ENCODE measurements at regions not wholly inside any gene's neighbourhood (a gene's known extent, or its start where the extent isn't known, plus 50 kb on each side); places are given as distances from the start of the nearest gene placed in this dataset.
"Not testable (repeated sequence)": the region's sequence is repeated elsewhere in the genome, so short reads cannot be mapped to it uniquely, and the experiment has no call there.

DNA sequence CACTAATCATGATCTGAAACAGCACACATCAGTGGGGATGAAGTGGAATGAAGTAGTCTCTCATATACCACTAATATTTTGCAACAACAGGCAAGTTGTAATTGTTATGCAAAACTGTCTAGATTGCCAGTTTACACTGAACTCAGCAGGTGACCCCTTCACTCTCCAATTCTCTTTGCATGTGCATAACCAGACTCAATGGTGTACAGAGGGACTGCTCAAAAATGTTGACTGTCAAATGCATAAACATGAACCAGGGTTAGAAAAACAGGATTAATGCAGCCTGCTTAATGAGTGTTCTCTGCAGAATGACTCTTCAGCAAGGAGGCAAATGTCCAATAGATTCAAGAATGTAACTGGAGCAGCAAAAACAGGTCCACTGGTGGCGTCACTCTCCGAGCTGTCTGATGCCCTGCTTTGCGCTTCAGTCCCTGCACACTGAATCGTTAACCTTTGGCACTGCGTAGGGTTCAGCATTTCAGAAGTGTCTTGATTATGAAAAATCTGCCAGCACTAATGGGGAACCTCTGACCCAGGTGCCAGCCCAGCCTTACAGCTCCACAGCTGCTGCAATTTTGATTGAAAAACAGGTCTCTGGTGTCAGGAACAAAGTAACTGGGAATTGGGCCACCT lies 209.3 kb downstream of the TDRD15 start:
- DNase-seq (ENCODE audit: low read depth): no peak

DNA sequence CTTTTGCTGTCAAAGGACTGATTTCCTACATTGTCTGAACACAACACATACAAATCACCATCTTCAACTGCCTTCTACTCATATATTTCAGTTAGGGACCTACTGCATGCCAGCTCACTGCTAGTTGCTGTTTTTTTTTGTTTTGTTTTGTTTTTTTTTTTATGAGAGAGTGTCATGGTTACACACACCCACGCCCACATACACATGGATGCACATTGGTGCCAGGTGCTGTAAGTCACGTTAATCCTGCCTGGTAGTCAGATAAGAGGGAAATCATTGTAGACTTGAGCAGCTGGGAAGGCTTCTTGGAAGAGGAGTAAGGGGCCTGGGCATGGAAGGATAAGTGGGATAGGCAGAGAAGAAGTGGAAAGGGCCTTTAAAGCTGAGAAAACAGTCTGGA lies 209.9 kb downstream of the TDRD15 start:
- no peak for DNase-seq (ENCODE audit: low read depth)

DNA sequence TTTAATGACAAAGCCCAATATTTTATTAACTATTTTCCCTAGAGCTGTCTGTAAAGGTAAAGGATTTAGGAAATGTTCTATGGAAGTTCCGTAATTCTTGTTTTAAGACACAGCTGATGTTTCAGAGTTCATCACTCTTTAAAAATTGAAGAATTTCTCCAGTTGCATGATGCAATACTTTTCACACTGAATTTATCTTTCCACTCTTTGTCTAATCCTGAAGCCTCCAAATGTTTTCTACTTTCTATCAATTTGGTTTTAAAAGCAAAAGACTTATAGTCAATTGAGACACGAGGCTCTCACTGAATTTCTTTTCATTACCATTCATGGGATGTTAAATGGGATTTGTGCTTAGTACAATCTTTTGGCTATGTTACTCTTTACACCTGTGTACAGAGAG lies 223.2 kb downstream of the TDRD15 start:
- DNase-seq (ENCODE audit: low read depth): no peak

DNA sequence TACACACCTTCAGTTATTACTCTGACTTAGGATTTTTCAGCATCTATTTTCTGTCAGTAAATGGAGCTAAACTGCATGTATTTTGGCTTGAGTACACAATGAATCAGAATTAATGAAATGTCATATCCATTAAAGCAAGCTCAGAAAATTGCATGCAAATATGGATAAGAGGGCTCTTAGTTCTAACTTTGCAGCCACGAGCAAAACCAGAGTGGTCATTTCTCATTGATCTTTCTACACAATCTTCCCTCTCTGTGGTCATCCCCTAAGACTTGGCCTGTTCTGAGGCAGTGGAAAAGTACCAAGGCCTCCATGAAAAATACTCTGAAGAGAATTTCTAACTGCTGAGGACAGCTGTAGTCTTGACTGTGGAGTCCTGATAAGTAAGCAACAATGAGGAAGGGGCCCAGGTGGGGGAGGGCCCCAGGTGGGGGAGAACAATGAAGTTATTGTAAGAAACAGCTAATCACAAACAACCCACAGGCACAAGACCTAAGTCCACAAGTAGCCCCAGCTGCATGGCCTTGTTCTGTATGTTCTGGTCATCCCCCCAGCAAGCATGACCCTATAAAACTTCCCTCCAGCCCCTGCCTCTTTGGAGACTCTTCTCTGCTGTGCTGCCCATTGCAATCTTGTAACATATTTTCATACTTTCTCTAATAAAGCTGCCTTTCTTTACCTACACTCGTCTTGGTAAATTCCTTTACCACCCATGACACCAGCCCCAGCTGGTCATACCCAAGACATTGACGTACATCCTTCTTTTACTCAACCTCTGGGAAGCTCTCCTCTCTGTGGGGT lies 230.3 kb downstream of the TDRD15 start:
- no peak for DNase-seq (ENCODE audit: low read depth)

DNA sequence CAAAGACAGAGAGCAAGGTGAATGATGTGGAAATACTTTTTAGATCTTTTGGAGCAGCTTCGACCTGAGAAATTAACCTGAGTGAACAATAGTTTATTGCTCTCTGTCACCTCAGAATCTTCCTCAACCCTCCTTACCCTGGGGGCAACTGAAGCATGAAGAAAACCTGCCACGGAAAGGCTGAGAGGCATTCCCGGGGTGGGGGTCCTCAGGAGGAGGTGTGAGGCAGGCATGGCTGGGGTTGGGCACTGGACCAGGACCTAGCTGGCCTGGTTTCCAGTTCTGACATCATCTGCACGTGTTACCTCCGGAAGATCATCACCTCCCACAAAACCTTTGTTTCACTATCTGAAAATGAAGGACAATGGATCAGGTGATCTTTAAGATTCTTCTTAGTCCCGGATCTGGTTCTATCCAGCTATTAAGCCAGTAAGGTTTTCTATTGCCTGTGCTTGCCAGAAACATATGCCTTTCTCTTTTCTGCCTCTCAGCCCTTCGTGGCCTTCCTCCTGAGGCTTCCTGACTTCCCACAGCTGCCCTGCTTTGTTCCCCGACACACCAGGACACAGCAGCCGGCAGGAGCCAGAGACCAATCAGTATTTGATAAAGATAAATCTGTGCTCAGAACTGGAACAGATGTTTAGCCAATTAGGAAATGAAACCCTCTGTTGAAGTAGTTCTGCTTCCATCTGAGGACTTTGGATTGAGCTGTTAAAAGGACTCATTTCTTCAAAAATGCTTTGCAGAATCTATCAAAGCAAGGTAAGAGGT lies 232.5 kb downstream of the TDRD15 start:
- DNase-seq (ENCODE audit: low read depth): no peak

DNA sequence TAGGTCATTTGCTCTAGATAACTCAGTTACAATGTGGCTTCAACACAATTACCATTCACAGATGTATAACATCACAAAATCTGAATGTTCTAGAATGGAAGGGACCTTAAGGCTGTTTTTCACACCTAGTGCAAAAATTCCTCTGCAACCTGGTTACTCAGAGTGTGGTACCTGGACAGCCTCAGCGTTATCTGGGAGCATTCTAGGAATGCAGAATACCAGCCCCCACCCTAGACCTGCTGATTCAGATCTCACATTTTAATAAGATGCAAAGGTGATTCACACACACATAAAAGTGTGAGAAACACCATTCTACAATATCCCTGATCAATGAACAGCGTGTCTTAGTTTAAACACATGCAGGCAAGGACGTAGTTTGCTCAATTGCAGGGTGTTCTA lies 233.1 kb downstream of the TDRD15 start:
- no peak for DNase-seq (ENCODE audit: low read depth)

DNA sequence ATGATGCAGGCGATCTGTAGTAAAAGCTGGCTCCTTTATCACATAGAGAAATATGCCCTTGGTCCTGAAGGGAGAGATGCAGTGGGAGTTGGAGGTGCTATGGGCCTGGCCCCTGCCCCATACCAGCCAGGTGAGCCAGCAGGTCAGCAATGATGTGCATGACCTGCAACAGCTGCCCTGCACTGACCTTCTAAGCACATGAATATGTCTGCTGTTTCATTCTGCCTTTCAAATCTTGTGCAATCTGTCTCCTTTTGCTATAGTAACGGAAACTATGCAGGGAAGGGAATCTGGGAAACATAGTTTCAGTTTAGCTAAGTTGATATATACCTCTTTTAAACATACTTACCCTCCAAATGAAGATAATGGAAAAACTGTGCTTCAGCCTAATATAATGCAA lies 235.2 kb downstream of the TDRD15 start:
- no peak for DNase-seq (ENCODE audit: low read depth)

DNA sequence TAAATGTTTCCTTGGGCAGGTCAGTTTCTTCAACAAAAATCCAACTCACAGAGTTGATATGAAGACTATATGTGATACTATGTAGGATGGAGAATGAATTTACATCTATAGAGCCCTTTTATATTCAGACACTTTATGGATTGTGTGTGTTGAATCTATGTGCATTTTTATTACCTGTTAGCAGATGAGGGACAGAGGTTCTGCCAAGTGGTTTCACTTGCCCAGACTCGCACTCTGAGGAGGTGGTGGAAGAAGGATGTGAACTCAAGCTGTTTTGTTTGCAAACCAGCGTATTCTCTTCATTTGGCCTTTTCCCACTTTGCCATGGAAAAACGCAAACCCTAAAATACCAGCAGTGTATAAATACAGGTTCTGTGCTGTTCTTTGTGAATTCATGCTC lies 237.6 kb downstream of the TDRD15 start:
- no peak for DNase-seq (ENCODE audit: low read depth)

DNA sequence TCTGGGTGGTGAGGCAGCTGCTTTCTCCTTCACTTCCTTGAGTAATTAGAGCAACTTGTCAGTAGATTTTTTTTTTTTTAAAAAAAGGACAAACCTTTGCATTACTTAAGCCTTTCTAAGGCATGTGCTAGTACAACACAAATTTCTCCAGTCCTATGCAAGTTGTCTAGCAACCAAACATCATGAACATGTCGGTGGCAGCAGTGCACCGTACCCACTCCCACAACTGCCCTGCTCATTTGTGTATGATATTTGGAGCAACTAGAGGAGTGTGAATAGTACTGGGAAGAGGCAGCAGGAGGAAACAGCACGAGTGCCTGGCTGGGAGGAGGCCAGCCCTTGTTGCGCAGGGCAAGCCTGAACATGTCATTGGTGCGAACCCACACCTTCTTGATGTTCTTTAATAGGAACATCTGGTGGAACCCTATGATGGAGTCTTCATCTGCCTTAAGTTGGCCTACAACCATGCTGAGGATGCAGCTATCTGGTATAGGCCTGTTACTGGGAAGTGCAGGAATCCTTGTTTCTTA lies 238.3 kb downstream of the TDRD15 start:
- no peak for DNase-seq (ENCODE audit: low read depth)

DNA sequence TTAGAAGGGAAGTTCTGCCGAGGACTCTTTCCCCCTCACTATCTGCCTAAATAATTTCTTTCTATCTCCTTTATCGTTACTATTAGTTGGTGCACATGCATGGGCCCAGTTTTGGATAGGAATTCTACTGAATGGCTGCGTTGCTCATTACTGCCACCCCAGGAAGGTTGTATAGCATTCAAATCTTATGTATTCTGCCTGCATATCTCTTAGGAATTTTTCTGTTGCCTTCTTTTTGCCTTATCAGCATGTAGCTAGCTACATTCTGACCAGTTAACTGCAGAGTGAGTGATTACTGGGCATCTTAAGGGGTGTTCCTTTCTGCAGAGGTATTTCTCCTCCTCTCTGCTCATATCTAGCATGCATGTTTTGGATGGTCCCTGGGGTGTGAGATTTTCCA lies 239.6 kb downstream of the TDRD15 start:
- no peak for DNase-seq (ENCODE audit: low read depth)

DNA sequence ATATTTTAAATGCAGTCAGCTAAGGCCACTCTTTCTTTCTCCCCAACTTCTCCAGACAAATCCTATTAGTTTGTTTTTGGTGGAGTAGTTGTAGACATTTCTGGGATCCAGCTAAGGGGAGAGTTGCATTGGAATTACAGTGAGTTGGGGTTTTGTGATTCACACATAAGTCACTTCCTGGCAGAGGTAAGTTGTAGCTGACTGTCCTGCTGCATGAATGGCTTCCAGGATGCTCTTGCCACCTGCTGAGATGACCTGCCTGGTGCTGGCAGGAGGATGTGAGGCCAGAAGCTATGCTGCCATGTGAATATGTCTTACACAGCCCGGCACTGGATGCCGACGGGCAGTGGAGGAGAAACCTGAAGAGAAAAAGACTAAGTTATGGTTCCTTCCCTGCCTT lies 243.7 kb downstream of the TDRD15 start:
- no peak for DNase-seq (ENCODE audit: low read depth)

DNA sequence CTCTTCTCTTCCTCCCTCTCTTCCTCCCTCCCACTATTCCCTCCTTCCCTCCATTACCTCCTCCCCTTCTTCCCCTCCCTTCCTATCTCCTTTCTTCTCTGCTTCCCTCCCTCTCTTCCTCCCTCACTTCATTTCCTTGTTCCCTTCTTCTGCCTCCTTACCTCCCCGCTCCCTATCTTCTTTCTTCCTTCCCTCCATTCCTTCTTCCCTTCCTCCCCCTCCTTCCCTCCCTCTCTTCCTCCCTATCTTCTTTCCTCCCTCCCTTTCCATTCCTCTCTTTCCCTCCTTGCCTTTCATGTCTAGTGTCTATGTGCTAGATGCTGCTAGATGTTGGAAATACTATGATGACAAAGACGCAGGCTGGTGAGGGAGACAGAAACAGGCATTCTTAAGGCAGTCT lies 246.0 kb downstream of the TDRD15 start:
- no peak for DNase-seq (ENCODE audit: low read depth)

DNA sequence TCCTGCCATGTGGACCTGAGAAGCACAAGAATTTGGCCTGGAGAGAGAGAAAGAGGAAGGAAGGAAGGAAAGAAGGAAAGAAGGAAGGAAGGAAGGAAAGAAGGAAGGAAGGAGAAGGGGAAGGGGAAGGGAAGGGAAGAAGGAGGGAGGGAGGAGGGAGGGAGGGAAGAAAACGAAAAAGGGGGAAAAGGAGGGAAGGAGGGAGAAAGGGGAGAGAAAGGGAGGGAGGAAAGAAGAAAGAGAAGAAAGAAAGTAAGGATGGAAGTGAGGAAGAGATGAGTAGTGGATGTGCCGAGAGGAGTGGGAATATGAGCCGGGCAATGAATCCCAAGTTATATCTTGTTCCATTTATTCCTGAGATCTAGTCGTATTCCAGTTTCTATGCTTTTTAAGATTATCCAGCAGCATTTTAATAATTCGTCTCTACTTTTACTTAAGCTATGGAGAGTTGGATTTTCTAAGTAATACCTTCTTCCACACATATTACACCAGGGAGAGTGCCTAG lies 247.8 kb downstream of the TDRD15 start:
- DNase-seq (ENCODE audit: low read depth): no peak

DNA sequence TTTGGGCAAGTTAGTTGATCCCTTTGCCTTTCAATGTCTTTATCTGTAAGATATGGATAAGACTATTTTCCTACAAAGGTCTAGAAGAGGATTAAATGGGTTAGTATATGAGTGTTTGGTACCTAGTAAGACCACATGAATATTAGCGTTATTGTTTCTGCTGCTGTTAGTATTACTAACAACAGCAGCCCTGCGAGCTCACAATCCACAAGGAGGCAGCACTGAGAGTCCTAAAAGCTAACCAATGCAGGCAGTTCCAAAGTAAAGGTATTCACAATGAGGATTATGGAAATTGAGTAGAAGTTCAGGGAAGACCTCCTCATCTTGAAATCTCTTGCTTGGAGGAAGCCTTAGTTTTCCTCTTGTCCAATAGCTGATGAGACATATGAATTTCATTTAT lies 248.9 kb downstream of the TDRD15 start:
- DNase-seq (ENCODE audit: low read depth): no peak

DNA sequence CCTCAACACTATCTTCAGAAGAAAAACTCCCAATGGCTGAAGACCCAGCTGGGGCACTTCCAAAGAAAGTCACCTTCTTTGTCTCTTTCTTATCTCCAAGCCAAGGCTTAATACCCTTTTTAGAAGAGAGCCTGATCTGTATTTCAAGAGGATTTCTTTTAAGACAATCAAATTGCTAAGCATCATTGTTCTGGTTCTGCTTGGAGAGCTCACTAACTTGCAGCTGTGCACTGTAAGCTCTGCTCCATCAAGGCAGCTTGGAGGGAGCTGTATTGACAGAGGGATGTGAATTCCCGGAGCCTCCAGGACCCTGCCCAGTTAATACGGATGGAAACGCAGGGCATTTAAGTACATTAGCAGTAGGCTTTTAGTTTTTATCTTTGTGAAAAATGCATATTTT lies 253.1 kb downstream of the TDRD15 start:
- DNase-seq (ENCODE audit: low read depth): no peak

DNA sequence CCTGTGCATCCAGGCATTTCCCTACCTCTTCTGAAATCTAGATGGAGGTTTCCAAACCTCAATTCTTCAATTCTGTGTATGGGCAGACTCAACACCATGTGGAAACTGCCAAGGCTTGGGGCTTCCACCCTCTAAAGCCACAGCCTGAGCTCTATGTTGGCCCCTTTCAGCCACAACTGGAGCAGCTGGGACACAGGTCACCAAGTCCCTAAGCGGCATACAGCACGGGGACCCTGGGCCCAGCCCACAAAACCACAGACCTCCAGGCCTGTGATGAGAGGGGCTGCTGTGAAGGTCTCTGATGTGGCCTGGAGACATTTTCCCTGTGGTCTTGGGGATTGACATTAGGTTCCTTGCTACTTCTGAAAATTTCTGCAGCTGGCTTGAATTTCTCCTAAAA lies 255.4 kb downstream of the TDRD15 start:
- DNase-seq (ENCODE audit: low read depth): no peak

DNA sequence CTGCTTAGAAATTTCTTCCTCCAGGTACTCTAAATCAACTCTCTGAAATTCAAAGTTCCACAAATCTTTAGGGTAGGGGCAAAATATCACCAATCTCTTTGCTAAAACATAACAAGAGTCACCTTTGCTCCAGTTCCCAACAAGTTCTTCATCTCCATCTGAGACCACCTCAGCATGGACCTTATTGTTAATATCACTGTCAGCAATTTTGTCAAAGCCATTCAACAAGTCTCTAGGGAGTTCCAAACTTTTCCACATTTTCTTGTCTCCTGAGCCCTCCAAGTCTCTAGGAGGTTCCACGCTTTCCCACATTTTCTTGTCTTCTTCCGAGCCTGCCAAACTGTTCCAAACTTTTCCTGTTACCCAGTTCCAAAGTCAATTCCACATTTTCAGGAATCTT lies 255.9 kb downstream of the TDRD15 start:
- not testable (repeated sequence) for DNase-seq (ENCODE audit: low read depth)

DNA sequence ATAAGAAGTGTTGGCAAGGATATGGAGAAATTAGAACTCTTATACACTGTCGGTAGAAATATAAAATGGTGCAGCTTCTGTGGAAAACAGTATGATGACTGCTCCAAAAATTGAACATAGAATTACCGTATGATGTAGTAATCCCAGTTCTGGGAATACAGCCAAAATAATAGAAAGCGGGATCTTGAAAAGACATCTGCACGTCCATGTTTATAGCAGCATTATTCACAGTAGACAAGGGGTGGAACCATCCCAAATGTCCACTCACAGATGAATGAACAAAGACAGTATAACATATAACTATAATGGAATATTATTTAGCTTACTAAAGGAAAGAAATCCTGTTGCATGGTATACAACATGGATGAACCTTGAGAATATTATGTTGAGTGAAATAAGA lies 257.7 kb downstream of the TDRD15 start:
- DNase-seq (ENCODE audit: low read depth): no peak

DNA sequence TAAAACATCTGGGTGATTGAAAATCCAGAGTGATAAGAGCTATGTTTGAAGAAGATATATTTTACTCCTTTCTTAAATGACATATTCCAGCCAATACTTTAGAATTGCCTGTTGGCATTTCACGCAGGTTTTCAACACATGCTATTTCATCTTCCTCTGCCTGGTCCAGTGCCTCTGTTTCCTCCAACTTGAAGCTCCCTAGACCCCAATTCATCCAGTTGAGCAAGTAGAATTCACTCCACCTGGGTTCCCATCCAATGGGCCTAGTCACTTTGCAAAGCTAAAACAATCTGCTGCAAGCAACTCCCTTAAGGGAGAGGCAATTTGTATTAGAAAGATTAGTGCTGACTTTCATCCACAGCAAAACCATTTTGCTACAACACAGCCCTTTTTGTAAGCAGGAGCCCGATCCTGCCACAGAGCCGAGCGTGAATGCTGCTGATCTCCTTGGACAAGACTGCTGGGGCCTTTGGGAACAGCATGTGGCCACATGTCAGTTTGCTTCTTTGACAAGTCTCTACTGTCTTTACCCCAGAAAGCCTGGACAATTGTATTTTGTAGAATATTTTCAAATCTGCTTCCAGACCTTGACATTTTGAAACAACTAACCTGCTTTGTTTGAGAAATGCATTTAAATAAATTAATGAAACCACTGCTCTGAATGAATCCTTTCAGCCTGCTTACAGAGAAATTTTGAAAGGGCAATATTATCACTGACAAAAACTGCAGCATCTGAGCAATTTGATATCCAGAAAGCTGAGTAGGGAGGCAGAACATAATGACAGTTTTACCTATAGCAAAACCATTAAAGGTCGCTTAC lies 259.1 kb downstream of the TDRD15 start:
- DNase-seq (ENCODE audit: low read depth): no peak

DNA sequence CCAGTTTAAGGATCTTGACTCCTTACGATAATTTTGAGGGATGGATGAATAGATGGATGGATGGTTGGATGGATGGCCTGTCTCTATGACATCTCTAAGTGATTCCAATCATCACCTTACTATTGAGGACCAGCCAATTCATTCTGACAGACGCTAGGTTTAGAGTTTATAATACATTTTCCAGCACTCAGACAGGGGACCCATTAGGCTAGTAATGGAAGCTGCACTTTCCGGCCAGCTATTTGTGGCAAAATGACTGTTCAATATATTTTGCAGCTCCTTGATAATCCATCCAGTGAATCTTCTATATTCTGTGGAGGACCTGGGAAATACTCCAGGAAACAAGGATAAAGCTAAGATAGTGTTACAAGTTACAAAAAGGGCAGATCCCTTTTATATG lies 262.9 kb downstream of the TDRD15 start:
- DNase-seq (ENCODE audit: low read depth): no peak

DNA sequence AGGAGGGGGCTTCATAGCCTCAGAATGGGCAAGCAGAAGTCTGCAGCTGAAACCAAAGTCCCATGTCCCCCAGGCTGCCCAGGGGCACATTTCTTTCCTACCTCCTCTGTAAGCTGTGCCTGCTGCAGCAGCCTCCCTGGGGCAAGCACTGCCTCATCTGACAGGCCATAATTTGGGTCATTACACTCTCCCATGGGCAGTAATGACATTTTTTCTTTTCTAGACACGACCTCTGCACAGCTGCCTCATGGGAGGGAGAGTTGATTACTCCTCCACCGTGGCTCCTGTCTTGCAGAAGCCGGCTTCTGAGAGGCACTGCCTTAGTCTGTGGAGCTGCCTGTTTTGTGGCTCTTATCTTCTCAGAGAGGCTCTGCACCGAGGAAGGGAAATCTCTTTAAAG lies 268.9 kb downstream of the TDRD15 start:
- no peak for DNase-seq (ENCODE audit: low read depth)

DNA sequence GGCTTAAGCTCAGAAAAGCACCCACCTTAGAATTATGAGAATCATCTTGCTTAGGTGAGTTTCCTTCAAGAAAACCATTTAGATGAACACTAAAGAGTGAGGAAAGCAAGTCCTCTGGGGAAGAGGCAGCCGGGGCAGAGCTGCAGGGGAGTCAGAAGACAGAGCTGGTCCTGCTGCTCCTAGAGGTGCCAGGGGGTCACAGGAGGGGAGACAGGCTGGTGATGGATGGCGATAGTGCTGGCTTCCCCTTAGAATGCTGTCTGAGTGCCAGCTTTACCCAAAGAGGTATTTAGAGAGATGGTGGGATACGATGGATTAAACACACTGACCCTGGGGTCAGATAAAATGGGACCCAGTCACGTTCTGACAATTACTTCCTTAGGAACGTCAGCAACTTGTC lies 269.4 kb downstream of the TDRD15 start:
- DNase-seq (ENCODE audit: low read depth): no peak
